ENCODE measurements at regions not wholly inside any gene's neighbourhood (a gene's known extent, or its start where the extent isn't known, plus 50 kb on each side); places are given as distances from the start of the nearest gene placed in this dataset.

GRCh38 chr12:93205361-93205760 is 172.4 kb upstream of the NUDT4 start:
- WGBS = 93% methylated on average over 3 of the region's 3 CpGs
- DNase-seq (ENCODE audit: low spot score) = no peak
- no peak overlapping the region for H3K4me3 ChIP-seq
- TF ChIP-seq CTCF (IDR thresholded peaks at IDR 0.05) = no peak
- no peak for TF ChIP-seq POLR2AphosphoS5 (IDR thresholded peaks at IDR 0.05)
- no peak for TF ChIP-seq POLR2A (IDR thresholded peaks at IDR 0.05)
- no peaks in the 10 kb centered on the region for H3K36me3 ChIP-seq
- intact Hi-C loops (cut with DNase I) = no loop called here
- H3K27me3 ChIP-seq (replicated peaks; ENCODE audit: insufficient read depth) = no peaks in the 10 kb centered on the region
- no peaks in the 10 kb centered on the region for H3K4me1 ChIP-seq (replicated peaks)
- no peak overlapping the region for H3K27ac ChIP-seq
- no peaks in the 10 kb centered on the region for H3K9me3 ChIP-seq

- WGBS = 91% methylated on average over 1 of the region's 1 CpG
- no peaks in the 10 kb centered on the region for H3K36me3 ChIP-seq
- intact Hi-C loops (cut with DNase I) = no loop called here
Observed at GRCh38 chr12:93208011-93208410, 169.7 kb upstream of the NUDT4 start.

GRCh38 chr12:93214523-93215289 is 163.0 kb upstream of the NUDT4 start:
- Histone ChIP-seq H3K4me3 (no peak overlapping the region), H3K27me3 (replicated peaks; ENCODE audit: insufficient read depth) (no peaks in the 10 kb centered on the region), H3K9me3 (no peaks in the 10 kb centered on the region), H3K27ac (no peak overlapping the region), H3K36me3 (no peaks in the 10 kb centered on the region), H3K4me1 (replicated peaks) (no peaks in the 10 kb centered on the region)
- TF ChIP-seq POLR2AphosphoS5 (IDR thresholded peaks at IDR 0.05) = no peak
- TF ChIP-seq POLR2A (IDR thresholded peaks at IDR 0.05) = no peak
- no peak for TF ChIP-seq CTCF (IDR thresholded peaks at IDR 0.05)
- DNase-seq (ENCODE audit: low spot score) = no peak
- intact Hi-C loops (cut with DNase I) = no loop called here
- 78% methylated on average over 6 of the region's 6 CpGs for WGBS

More at GRCh38 chr12:93208011-93208410, 169.7 kb upstream of the NUDT4 start:
- Histone ChIP-seq H3K27me3 (replicated peaks; ENCODE audit: insufficient read depth) (no peaks in the 10 kb centered on the region), H3K4me1 (replicated peaks) (no peaks in the 10 kb centered on the region), H3K27ac (no peak overlapping the region), H3K4me3 (no peak overlapping the region), H3K9me3 (no peaks in the 10 kb centered on the region)
- TF ChIP-seq CTCF (IDR thresholded peaks at IDR 0.05) = no peak
- no peak for TF ChIP-seq POLR2A (IDR thresholded peaks at IDR 0.05)
- TF ChIP-seq POLR2AphosphoS5 (IDR thresholded peaks at IDR 0.05) = no peak
- no peak for DNase-seq (ENCODE audit: low spot score)

GRCh38 chr12:93215290-93215678 is 162.4 kb upstream of the NUDT4 start:
- Histone ChIP-seq H3K9me3 (no peaks in the 10 kb centered on the region), H3K27ac (no peak overlapping the region), H3K36me3 (no peaks in the 10 kb centered on the region), H3K4me3 (no peak overlapping the region), H3K27me3 (replicated peaks; ENCODE audit: insufficient read depth) (no peaks in the 10 kb centered on the region), H3K4me1 (replicated peaks) (no peaks in the 10 kb centered on the region)
- no peak for DNase-seq (ENCODE audit: low spot score)
- WGBS = 84% methylated on average over 1 of the region's 1 CpG
- intact Hi-C loops (cut with DNase I) = no loop called here
- TF ChIP-seq POLR2A (IDR thresholded peaks at IDR 0.05) = no peak
- no peak for TF ChIP-seq POLR2AphosphoS5 (IDR thresholded peaks at IDR 0.05)
- TF ChIP-seq CTCF (IDR thresholded peaks at IDR 0.05) = no peak

- TF ChIP-seq POLR2AphosphoS5 (IDR thresholded peaks at IDR 0.05) (no peak), POLR2A (IDR thresholded peaks at IDR 0.05) (no peak), CTCF (IDR thresholded peaks at IDR 0.05) (no peak)
- 76% methylated on average over 2 of the region's 2 CpGs for WGBS
Observed at GRCh38 chr12:93219947-93220346, 157.8 kb upstream of the NUDT4 start.

More at GRCh38 chr12:93219947-93220346, 157.8 kb upstream of the NUDT4 start:
- Histone ChIP-seq H3K4me1 (replicated peaks) (no peaks in the 10 kb centered on the region), H3K36me3 (no peaks in the 10 kb centered on the region), H3K9me3 (no peaks in the 10 kb centered on the region), H3K27ac (no peak overlapping the region), H3K4me3 (no peak overlapping the region), H3K27me3 (replicated peaks; ENCODE audit: insufficient read depth) (no peaks in the 10 kb centered on the region)
- no peak for DNase-seq (ENCODE audit: low spot score)
- intact Hi-C loops (cut with DNase I) = no loop called here
